Activated T-cell treated with anti-CD3 and anti-CD28 coated beads, Interleukin-2, amount 50 U/mL, for 24 hours (primary cell): ENCODE measurements at regions not wholly inside any gene's neighbourhood (a gene's known extent, or its start where the extent isn't known, plus 50 kb on each side); places are given as distances from the start of the nearest gene placed in this dataset.
"Not testable (repeated sequence)": the region's sequence is repeated elsewhere in the genome, so short reads cannot be mapped to it uniquely, and the experiment has no call there.

Experiments used
- DNase-seq: peaks from one replicate; pipeline ENCODE4 v3.0.0-alpha.2; 2020
- H3K27ac Mint-ChIP-seq: 2 replicates; pipeline ENCODE4 v1.8.0; 2020; ENCODE audit warnings: mild to moderate bottlenecking, mixed read lengths
- H3K27me3 Mint-ChIP-seq: 2 replicates; pipeline ENCODE4 v1.8.0; 2020; ENCODE audit warnings: mixed read lengths
- H3K36me3 Mint-ChIP-seq: 2 replicates; pipeline ENCODE4 v1.8.0; 2020; ENCODE audit warnings: low read depth, mixed read lengths
- H3K4me1 Mint-ChIP-seq: 2 replicates; pipeline ENCODE4 v1.8.0; 2020; ENCODE audit warnings: low read depth, mixed read lengths
- H3K4me3 Mint-ChIP-seq: 2 replicates; pipeline ENCODE4 v1.8.0; 2020; ENCODE audit warnings: mild to moderate bottlenecking, moderate library complexity, mixed read lengths
- H3K9me3 Mint-ChIP-seq: 2 replicates; pipeline ENCODE4 v1.8.0; 2020; ENCODE audit warnings: mixed read lengths

DNA sequence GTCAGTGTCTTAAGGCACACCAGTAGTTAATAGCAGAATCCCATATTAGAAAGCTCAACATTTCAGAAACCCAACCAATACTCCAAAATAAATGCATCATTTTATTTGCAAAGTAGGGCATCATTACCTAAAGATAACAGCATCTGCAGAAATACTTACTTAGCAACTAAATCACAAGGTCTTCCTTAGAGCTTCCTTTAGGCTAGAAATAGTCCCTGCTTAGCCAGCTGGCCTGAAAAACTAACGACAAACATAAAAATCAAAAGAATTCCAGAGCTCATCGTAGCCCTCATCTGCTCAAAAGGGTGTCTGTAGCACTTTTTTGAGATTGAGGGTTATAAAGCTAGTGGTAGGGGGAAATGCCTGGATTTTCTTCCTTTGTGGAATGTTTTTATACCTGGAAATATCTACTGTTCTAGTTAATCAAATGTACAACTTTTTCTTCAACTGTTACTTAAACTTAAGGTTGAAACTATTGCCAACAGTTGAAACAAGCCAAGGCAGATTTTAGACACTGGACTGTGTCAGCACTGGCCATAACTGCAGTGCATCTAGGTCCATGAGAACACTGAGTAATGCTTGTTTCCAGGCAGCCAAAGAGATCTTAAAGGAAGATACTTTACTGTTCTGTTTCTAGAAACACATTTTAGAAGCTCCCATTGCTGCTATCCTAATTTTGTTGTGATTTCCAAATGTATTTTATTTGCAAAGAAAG, 129.4 kb upstream of the RASA1 start:
- peaks cover 8% of the 10 kb centered on the region for H3K4me1 Mint-ChIP-seq
- no peak overlapping the region for H3K4me3 Mint-ChIP-seq
- no peaks in the 10 kb centered on the region for H3K36me3 Mint-ChIP-seq
- H3K9me3 Mint-ChIP-seq = peaks cover 5% of the 10 kb centered on the region
- H3K27ac Mint-ChIP-seq = no peak overlapping the region
- no peak for DNase-seq
- no peaks in the 10 kb centered on the region for H3K27me3 Mint-ChIP-seq

DNA sequence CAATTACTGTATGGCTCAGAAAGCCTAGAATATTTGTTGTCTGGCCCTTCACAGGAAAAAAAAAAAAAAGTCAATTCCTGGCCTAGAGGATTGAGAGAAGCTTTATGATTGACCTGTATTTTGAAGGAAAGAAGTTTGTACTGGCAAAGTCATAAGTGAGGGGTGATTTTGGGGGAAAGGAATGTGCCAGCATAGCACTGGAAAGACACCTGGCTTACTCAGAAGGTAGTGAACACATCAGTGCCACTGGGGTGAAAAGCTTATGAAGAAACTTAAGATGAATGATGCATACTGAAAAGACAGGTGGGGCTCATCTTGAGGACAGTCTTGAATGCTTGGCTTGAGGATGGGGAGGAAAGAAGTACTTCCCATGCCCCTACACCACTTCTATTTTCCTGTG, 127.9 kb upstream of the RASA1 start:
- no peak overlapping the region for H3K27ac Mint-ChIP-seq
- H3K4me1 Mint-ChIP-seq = peaks cover 8% of the 10 kb centered on the region
- H3K9me3 Mint-ChIP-seq = no peaks in the 10 kb centered on the region
- no peak overlapping the region for H3K4me3 Mint-ChIP-seq
- H3K27me3 Mint-ChIP-seq = no peaks in the 10 kb centered on the region
- no peak for DNase-seq
- no peaks in the 10 kb centered on the region for H3K36me3 Mint-ChIP-seq

DNA sequence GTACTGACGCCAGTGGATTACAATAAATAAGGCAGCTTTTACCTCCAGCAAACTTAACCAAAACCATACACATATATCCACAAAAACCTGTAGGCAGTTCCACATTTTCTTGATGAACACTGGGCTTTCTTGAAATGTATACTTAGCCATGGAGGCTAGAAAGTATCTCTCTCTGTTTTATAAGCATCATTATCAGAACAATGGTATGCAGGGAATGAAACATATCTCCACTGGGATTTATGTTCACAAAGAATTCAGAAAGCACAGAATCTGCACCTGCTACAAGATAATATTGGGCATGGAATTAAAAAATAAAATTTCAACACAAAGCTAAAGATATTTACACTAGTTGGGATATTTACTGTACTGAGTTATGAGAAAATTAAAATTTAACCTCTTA, 126.1 kb upstream of the RASA1 start:
- Mint-ChIP-seq H3K4me1 (peaks cover 5% of the 10 kb centered on the region), H3K4me3 (no peak overlapping the region), H3K9me3 (no peaks in the 10 kb centered on the region), H3K27me3 (no peaks in the 10 kb centered on the region), H3K36me3 (no peaks in the 10 kb centered on the region), H3K27ac (no peak overlapping the region)
- DNase-seq = no peak

DNA sequence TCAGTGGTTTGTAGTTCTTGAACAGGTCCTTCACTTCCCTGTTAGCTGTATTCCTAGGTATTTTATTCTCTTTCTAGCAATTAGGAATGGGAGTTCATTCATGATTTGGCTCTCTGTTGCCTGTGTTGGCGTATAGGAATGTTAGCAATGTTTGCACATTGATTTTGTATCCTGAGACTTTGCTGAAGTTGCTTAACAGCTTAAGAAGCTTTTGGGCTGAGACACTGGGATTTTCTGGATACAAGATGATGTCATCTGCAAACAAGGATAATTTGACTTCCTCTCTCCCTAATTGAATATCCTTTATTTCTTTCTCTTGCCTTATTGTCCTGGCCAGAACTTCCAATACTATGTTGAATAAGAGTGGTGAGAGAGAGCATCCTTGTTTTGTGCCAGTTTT, 121.8 kb upstream of the RASA1 start:
- H3K9me3 Mint-ChIP-seq, H3K4me1 Mint-ChIP-seq, DNase-seq, H3K27me3 Mint-ChIP-seq, H3K36me3 Mint-ChIP-seq, H3K4me3 Mint-ChIP-seq, H3K27ac Mint-ChIP-seq: not testable (repeated sequence)

DNA sequence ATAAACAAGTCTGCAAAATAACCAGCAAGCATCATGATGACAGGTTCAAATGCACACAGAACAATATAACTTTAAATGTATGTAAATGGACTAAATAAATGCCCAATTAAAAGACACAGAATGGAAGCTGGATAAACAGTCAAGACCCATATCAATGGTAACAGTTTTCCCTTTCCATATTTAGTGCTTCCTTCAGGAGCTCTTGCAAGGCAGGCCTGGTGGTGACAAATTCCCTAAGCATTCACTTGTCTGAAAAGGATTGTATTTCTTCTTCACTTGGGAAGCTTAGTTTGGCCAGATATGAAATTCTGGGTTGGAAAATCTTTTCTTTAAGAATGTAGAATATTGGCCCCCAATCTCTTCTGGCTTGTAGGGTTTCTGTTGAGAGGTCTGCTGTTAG, 120.2 kb upstream of the RASA1 start:
- peaks cover 7% of the 10 kb centered on the region for H3K4me1 Mint-ChIP-seq
- no peak overlapping the region for H3K4me3 Mint-ChIP-seq
- H3K9me3 Mint-ChIP-seq = no peaks in the 10 kb centered on the region
- no peak for DNase-seq
- no peaks in the 10 kb centered on the region for H3K36me3 Mint-ChIP-seq
- H3K27ac Mint-ChIP-seq = no peak overlapping the region
- no peaks in the 10 kb centered on the region for H3K27me3 Mint-ChIP-seq

DNA sequence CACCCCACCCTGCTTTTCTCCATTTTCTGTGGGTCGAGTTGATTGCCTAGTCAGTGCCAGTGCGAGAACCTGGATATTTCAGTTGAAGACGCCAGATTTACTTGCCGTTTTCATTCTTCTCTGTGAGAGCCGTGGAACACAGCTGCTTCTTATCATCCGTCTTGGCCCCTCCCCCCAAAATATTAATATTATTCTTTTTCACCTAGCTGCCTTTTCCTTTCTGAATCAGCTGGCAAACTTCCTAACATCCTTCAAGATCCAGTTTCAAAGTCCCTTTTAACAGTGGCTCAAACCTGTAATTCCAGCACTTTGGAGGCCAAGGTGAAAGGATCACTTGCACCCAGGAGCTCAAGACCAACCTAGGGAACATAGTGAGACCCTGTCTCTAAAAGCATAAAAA, 117.1 kb upstream of the RASA1 start:
- Mint-ChIP-seq H3K27me3 (no peaks in the 10 kb centered on the region), H3K4me3 (no peak overlapping the region), H3K4me1 (peaks cover 7% of the 10 kb centered on the region), H3K36me3 (no peaks in the 10 kb centered on the region), H3K27ac (no peak overlapping the region), H3K9me3 (no peaks in the 10 kb centered on the region)
- DNase-seq = no peak

DNA sequence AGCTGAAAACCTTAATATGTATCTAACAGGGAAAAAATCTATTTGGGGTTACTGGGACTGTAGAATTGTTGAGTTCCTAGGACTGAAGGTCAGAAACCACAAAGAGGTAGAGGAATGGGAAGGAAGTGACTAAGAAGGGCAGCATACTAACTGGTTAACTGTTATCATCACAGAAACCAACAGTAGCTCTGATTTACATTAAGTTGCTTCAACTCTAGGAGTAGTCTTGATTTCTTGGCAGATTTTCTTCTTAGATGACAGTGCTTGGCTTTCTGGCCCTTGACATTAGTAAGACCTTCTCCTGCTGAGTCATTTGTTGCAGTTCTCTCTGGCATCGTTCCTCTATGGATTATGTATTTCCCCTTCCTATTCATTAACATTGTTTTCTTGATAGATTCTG, 116.1 kb upstream of the RASA1 start:
- no peaks in the 10 kb centered on the region for H3K36me3 Mint-ChIP-seq
- H3K4me1 Mint-ChIP-seq = peaks cover 7% of the 10 kb centered on the region
- H3K27ac Mint-ChIP-seq = no peak overlapping the region
- H3K27me3 Mint-ChIP-seq = no peaks in the 10 kb centered on the region
- no peaks in the 10 kb centered on the region for H3K9me3 Mint-ChIP-seq
- no peak overlapping the region for H3K4me3 Mint-ChIP-seq
- DNase-seq = no peak

DNA sequence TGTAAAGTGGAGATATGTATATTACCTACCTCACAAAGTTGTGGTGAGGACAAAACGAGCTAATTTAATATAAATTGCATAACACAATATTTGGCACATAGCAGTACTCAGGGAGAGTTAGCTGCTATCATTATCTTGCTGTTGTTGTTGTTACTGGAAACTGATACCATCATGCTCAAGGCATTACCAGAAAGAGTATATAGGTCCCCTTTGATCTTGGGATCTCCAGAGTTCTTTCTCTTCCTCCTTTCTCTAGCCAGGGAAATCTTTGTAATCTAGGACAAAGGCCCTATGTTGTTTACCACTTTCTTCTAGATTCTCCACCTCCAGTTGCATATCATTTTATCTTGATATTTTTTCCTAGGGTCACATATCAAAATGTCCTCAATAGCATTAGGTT, 114.8 kb upstream of the RASA1 start:
- no peak for DNase-seq
- Mint-ChIP-seq H3K4me3 (no peak overlapping the region), H3K27ac (no peak overlapping the region), H3K36me3 (no peaks in the 10 kb centered on the region), H3K9me3 (no peaks in the 10 kb centered on the region), H3K27me3 (no peaks in the 10 kb centered on the region), H3K4me1 (peaks cover 7% of the 10 kb centered on the region)

DNA sequence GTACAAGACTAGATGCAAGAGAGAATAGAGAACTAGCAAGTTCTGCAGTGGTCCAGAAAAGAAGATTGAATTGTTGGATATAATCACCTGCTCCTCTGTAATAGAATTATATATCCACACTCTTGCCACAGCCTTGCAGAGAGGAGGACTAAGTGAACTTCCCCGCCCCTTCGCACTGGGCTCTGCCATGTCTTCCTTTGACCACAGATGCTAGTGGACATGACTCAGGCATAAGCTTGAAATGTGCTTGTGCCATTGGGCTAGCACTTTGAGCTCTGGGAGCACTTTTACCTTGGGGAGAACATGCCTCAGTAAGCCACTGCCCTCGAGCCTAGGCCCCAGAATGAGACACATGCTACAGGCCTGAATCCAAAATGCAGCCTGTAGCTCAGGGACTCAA, 113.5 kb upstream of the RASA1 start:
- Mint-ChIP-seq H3K4me1 (peaks cover 7% of the 10 kb centered on the region), H3K9me3 (no peaks in the 10 kb centered on the region), H3K4me3 (no peak overlapping the region), H3K27ac (no peak overlapping the region), H3K27me3 (no peaks in the 10 kb centered on the region), H3K36me3 (no peaks in the 10 kb centered on the region)
- no peak for DNase-seq

DNA sequence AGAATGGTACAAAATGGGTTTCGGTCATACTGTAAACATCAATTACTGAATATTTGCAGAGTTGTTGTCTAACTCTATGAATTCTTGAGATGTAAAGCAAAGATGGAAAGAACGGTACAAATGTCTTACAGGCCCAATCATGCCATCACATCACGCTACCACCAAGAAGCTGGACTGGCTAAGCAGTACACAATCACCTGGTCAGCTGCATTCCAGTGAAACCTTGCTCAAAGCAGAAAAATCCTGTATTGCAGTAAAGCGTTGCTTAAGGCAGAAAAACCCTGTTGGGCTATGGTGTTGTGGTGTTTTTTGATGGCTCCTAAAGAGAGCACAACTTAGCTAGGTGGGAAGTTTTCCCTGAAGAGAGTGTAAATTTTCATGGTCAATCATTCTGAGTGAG, 112.6 kb upstream of the RASA1 start:
- no peaks in the 10 kb centered on the region for H3K36me3 Mint-ChIP-seq
- H3K9me3 Mint-ChIP-seq = no peaks in the 10 kb centered on the region
- no peaks in the 10 kb centered on the region for H3K27me3 Mint-ChIP-seq
- no peak for DNase-seq
- H3K4me1 Mint-ChIP-seq = peaks cover 7% of the 10 kb centered on the region
- H3K4me3 Mint-ChIP-seq = no peak overlapping the region
- no peak overlapping the region for H3K27ac Mint-ChIP-seq

DNA sequence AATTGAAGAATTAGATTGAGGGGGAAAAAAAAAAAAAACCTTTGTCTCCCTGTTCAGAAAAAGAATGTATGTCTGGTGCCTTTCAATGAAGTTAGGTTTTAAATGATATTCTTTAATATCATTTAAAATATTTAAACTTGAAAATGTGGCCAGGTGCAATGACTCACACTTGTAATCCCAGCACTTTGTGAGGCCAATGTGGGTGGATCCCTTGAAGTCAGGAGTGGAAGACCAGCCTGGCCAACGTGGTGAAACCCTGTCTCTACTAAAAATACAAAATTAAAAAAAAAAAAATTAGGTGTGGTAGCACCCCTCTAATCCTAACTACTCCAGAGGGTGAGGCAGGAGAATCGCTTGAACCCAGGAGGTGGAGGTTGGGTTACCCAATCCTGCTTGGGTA, 111.1 kb upstream of the RASA1 start:
- H3K27me3 Mint-ChIP-seq = no peaks in the 10 kb centered on the region
- H3K4me1 Mint-ChIP-seq = peaks cover 2% of the 10 kb centered on the region
- H3K27ac Mint-ChIP-seq = no peak overlapping the region
- no peaks in the 10 kb centered on the region for H3K36me3 Mint-ChIP-seq
- H3K4me3 Mint-ChIP-seq = no peak overlapping the region
- no peaks in the 10 kb centered on the region for H3K9me3 Mint-ChIP-seq
- no peak for DNase-seq

DNA sequence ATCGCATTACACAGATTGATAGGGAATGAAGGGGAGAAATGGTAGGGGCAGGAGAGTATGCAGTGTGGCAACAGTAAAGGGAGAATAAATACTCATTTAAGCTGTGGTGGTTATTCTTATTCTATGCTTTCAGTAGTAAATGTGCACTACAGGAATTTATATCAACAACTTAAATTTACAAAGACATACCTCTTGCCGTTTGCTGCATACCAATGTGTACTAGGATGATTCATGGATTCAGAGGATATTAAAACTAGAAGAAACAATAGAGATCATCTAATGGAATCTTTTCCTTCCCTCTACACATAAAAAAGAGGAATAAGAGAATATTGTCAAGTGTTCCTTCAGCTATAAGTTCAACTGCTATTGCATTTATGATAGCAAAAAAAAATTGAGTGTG, 103.3 kb upstream of the RASA1 start:
- no peak overlapping the region for H3K4me3 Mint-ChIP-seq
- H3K4me1 Mint-ChIP-seq = no peaks in the 10 kb centered on the region
- H3K9me3 Mint-ChIP-seq = no peaks in the 10 kb centered on the region
- DNase-seq = no peak
- H3K36me3 Mint-ChIP-seq = no peaks in the 10 kb centered on the region
- no peak overlapping the region for H3K27ac Mint-ChIP-seq
- no peaks in the 10 kb centered on the region for H3K27me3 Mint-ChIP-seq

DNA sequence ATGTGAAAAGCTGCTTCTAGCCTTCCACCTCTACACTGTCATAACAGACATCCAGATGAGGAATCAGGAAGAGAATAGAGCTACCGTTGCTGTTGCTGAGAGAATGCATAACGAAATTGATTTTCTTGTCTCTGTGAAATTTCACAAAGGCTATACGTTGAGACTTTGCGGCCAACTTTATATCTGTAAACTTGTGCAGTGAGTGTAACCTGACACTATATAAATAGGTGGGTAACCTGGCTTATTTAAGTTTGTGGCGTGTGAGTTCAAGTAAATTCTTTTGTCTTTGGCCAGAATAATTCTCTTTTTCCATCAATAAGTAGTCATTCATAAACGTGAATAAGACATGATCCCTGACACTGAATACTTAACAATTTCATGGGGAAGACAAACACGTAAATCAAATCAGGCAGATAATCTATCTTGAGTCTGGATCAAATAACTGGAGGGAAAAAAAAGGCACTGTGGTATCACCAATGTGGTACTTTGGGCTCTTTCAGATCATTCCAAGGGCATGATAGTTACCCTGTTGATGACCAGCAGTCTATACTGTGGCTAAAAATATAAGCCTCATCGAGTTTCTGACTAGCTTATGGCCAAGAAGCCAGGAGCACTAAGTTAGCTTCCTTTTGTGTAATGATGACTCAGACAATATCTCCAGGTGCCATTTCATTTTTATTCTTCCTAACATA, 98.2 kb upstream of the RASA1 start:
- Mint-ChIP-seq H3K4me1 (no peaks in the 10 kb centered on the region), H3K9me3 (no peaks in the 10 kb centered on the region), H3K4me3 (no peak overlapping the region), H3K27me3 (no peaks in the 10 kb centered on the region), H3K27ac (no peak overlapping the region), H3K36me3 (no peaks in the 10 kb centered on the region)
- DNase-seq = no peak

DNA sequence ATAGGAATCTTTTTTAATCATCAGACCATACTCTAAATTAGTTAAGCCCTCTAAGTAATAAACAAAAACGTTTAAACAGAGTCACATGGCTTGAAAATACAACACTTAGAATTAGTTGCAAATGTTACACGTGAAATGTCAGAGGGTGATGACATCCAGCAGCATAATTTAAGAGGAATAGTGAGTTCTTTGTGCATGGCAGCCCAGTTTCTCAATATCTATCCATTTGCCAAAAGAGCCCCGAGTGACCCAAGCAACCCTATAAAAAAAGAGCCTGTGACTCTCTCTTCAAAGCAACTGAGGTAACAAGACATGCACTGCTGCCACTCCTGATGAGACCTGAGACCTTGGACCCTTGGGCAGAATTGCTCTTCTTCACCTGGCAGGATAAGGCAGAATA, 96.9 kb upstream of the RASA1 start:
- no peaks in the 10 kb centered on the region for H3K9me3 Mint-ChIP-seq
- H3K36me3 Mint-ChIP-seq = no peaks in the 10 kb centered on the region
- H3K4me1 Mint-ChIP-seq = no peaks in the 10 kb centered on the region
- H3K27ac Mint-ChIP-seq = no peak overlapping the region
- H3K27me3 Mint-ChIP-seq = no peaks in the 10 kb centered on the region
- no peak for DNase-seq
- no peak overlapping the region for H3K4me3 Mint-ChIP-seq

DNA sequence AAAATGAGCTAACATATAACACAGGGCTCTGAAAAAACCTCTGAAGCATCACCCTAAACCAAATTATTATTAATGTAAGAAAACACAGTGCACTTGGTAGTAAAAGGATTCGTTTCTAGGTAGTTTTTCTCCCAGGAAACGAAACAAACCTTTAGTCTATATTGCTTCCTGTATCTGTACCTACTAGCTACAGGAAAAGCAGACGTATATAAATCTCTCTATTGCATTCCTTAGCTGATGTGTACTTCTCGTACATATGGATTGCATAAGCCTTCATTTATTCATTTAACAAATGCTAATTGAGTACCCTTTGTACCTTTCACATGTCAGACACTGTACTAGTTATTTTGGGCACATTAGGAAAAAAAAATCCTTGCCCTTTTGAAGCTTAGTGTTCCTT, 85.0 kb upstream of the RASA1 start:
- Mint-ChIP-seq H3K36me3 (no peaks in the 10 kb centered on the region), H3K9me3 (no peaks in the 10 kb centered on the region), H3K4me3 (no peak overlapping the region), H3K27ac (no peak overlapping the region), H3K4me1 (peaks cover 14% of the 10 kb centered on the region), H3K27me3 (no peaks in the 10 kb centered on the region)
- no peak for DNase-seq

DNA sequence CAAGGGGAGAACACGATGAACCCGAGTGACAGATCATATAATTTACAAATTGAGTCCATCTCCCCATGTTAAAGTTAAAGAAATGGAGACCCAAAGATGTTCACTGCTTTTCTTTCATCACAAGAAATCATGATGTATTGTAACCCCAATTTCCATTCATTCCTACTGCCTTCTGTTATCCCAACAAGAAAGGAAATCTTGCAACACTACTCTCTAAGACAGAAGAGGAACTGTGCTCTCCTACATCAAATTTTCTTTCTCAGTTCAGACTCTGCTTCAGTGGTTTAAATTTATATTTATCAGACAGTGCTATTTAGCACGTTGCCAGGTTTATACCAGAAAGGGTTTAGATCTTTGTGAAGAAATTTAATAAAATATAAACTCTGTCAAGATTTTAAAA, 83.8 kb upstream of the RASA1 start:
- H3K27ac Mint-ChIP-seq = no peak overlapping the region
- H3K27me3 Mint-ChIP-seq = no peaks in the 10 kb centered on the region
- H3K36me3 Mint-ChIP-seq = no peaks in the 10 kb centered on the region
- H3K4me3 Mint-ChIP-seq = no peak overlapping the region
- no peak for DNase-seq
- peaks cover 14% of the 10 kb centered on the region for H3K4me1 Mint-ChIP-seq
- no peaks in the 10 kb centered on the region for H3K9me3 Mint-ChIP-seq
